Fibroblast of villous mesenchyme (primary cell): ENCODE measurements at regions not wholly inside any gene's neighbourhood (a gene's known extent, or its start where the extent isn't known, plus 50 kb on each side); places are given as distances from the start of the nearest gene placed in this dataset.

Experiments used
- DNase-seq: peaks from one replicate; pipeline ENCODE4 v3.0.0-alpha.2; 2010; ENCODE audit warnings: low read depth
- H3K4me3 ChIP-seq: 2 replicates; pipeline ENCODE4 v1.5.1; 2011; ENCODE audit warnings: low read depth, mild to moderate bottlenecking, low read length
- TF ChIP-seq, protein P1 (sequence below): IDR thresholded peaks from 2 replicates; pipeline ENCODE4 v1.5.1; 2012; ENCODE audit warnings: low read depth, mild to moderate bottlenecking, low read length; ENCODE audit not compliant: insufficient read depth

- no peak for DNase-seq
- no peak overlapping the region for H3K4me3 ChIP-seq
- TF ChIP-seq, protein P1, sequence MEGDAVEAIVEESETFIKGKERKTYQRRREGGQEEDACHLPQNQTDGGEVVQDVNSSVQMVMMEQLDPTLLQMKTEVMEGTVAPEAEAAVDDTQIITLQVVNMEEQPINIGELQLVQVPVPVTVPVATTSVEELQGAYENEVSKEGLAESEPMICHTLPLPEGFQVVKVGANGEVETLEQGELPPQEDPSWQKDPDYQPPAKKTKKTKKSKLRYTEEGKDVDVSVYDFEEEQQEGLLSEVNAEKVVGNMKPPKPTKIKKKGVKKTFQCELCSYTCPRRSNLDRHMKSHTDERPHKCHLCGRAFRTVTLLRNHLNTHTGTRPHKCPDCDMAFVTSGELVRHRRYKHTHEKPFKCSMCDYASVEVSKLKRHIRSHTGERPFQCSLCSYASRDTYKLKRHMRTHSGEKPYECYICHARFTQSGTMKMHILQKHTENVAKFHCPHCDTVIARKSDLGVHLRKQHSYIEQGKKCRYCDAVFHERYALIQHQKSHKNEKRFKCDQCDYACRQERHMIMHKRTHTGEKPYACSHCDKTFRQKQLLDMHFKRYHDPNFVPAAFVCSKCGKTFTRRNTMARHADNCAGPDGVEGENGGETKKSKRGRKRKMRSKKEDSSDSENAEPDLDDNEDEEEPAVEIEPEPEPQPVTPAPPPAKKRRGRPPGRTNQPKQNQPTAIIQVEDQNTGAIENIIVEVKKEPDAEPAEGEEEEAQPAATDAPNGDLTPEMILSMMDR = no peak
These were observed 59.9 kb downstream of the GGTLC2 start for GRCh38 chr22:22704156-22704946.

GRCh38 chr22:22705328-22706100 lies 61.1 kb downstream of the GGTLC2 start:
- H3K4me3 ChIP-seq = no peak overlapping the region
- DNase-seq = no peak
- TF ChIP-seq, protein P1 = no peak

DNA sequence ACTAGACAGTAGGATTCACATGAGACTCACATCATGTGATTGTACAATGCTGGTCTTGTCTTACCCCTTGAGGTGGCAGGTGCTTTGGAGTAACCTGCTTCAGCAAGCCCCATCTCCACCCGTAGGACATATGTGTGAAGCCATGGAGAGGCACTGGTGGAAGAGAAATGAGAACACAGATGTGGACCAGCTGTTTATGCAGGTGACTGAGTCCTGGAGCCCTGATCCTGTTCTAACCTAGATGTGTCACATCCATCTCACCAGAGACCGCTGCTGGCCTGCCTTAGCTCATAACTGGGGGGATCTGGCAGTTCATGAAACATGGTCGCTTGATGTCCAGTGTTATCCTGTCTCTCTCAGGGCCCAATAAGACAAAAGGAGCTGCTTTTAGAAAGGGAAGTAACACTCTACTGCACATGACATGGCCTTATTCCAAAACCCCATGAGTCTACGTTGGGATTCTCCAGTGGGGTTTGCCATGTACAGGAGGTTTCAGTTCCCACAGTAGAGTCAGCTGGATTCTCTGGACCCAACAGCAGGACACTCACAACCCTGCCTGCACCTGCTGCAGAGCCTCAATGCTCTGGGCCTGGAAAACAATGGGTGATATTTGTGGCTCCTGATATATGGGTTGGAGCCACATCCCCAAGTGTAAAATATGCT lies 62.0 kb downstream of the GGTLC2 start:
- TF ChIP-seq, protein P1 = no peak
- no peak overlapping the region for H3K4me3 ChIP-seq
- no peak for DNase-seq

- no peak for DNase-seq
- TF ChIP-seq, protein P1 = peak; percentile 37
- H3K4me3 ChIP-seq = no peak overlapping the region
These were observed 65.5 kb downstream of the GGTLC2 start for GRCh38 chr22:22709719-22710445.

GRCh38 chr22:22710719-22711531 lies 66.5 kb downstream of the GGTLC2 start:
- peak; percentile 44 for DNase-seq
- no peak overlapping the region for H3K4me3 ChIP-seq
- TF ChIP-seq, protein P1 = peak; percentile 92

- H3K4me3 ChIP-seq = no peak overlapping the region
- no peak for DNase-seq
- TF ChIP-seq, protein P1 = no peak
These were observed 67.1 kb downstream of the GGTLC2 start for GRCh38 chr22:22711532-22711913.
